ENCODE measurements at regions not wholly inside any gene's neighbourhood (a gene's known extent, or its start where the extent isn't known, plus 50 kb on each side); places are given as distances from the start of the nearest gene placed in this dataset.

- TF ChIP-seq CTCF (IDR thresholded peaks at IDR 0.05; ENCODE audit: extremely low read depth in 1 of 2, insufficient read depth in 1 of 2, low read depth in 1 of 2, low read length in 2 of 2) = no peak
- TF ChIP-seq POLR2A (IDR thresholded peaks at IDR 0.05; ENCODE audit: low read depth, low read length) = no peak
- no peak for TF ChIP-seq EZH2 (IDR thresholded peaks at IDR 0.05; ENCODE audit: borderline replicate concordance, low read depth, low read length, severe bottlenecking)
- TF ChIP-seq MYC (IDR thresholded peaks at IDR 0.05; ENCODE audit: low read depth, low read length) = no peak
- no peak for TF ChIP-seq JUN (IDR thresholded peaks at IDR 0.05; ENCODE audit: borderline replicate concordance, insufficient read depth, insufficient read length, low read depth)
- TF ChIP-seq MAX (IDR thresholded peaks at IDR 0.05; ENCODE audit: insufficient read depth, insufficient read length) = no peak
- no peak for TF ChIP-seq POLR2AphosphoS5 (IDR thresholded peaks at IDR 0.05; ENCODE audit: insufficient read depth, low read depth, low read length)
Measured at GRCh38 chr12:46049665-46050064, 59.3 kb upstream of the SCAF11 start.

Measured in endothelial cell of umbilical vein (primary cell).